GM21717 (cell line): ENCODE measurements at regions not wholly inside any gene's neighbourhood (a gene's known extent, or its start where the extent isn't known, plus 50 kb on each side); places are given as distances from the start of the nearest gene placed in this dataset.
"Not testable (repeated sequence)": the region's sequence is repeated elsewhere in the genome, so short reads cannot be mapped to it uniquely, and the experiment has no call there.

Experiments used
- ATAC-seq: cut with Tn5 transposase; IDR thresholded peaks from one replicate; pipeline ENCODE4 v1.9.1; 2021; ENCODE audit warnings: mild to moderate bottlenecking, moderate library complexity; ENCODE audit not compliant: unreplicated experiment

DNA sequence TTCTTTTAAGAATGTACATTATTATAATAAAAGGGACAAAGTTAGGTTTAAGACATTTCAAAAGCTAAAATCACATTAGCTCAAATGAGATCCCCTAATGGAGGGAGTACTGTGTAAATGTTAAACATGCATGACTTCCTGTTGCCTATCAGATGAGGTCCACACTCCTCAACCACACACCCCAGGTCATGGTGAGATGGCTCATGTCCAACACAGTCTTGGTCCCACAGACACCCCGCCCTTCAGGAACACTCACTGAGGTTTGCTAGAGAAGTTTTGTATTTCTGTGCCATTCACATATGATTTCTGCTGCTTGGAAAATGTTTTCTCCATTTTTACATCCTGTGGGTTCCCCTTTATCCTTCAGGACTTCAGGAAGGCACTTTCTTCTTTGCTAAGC is 491.0 kb downstream of the SOX11 start:
- no peak for ATAC-seq

DNA sequence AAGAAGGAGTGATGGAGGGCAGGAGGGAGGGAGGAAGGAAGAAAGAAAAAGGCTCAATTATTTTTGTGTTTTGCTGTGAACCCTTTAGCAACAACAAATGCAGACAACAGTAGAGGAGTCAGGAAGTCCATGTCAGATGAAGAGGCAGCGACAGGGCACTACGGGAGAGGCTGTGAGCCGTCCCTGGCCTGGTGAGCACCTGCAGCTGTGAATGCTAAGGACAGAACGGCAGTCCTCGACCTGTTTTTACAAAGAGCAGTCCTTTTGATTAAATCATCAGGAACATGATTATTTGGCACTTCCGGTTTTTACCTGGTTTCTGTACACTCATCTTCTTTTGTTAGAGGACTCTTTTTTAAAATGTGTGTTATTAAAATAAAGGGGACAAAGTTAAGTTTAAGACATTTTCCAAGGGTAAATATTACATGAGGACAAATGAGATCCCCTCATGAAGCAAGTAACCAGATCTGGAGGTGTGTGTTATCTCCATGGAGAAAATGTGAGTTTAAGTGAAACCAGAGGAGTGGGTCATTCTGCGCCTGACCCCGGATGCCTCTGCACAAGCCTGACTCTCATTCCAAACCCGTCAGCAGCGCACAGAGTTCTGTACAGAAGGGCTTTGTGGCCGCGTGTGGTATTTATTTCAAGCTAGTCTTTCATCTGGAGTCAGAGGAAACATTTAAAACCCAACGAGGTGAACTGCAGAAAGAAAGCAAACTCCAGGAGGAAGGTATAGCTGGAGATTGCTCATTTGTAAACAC is 492.5 kb downstream of the SOX11 start:
- ATAC-seq, result no peak

DNA sequence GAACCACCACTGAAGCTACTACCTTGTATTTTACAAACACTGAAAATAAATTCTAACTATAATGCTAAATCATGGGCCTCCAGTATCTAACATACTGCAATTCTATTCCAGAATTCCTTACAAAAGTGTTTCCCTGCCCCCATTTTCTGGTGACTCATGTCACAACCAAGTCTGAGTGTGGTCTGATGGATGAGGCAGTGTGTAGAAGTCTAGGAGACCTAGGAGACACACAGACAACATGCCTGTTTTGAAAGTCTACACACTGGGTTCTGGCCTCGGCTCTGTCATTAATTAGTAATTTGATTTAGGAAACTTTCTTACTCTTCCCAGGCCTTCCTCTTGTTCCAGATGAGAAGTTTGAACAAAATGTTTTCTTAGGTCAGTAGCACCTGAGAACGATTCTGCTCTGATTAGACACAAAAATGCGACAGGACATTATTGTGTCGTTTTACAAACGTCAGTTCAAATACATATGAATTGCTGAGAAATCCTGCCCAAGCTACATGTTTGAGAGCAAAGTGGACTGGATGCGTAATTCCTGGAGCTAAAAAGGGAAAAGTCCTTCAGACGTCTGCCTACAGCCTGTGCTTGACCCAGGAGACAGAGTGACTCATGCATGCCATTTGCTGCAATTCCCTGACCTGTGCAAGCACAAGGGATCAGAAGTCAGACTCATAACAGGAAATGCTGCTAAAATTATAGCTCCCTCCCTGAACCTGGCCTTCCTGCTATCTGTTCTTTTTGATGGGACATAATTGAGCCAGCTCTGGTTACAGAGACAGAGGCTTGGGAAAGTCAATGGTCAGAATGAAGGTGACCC is 494.4 kb downstream of the SOX11 start:
- no peak for ATAC-seq

DNA sequence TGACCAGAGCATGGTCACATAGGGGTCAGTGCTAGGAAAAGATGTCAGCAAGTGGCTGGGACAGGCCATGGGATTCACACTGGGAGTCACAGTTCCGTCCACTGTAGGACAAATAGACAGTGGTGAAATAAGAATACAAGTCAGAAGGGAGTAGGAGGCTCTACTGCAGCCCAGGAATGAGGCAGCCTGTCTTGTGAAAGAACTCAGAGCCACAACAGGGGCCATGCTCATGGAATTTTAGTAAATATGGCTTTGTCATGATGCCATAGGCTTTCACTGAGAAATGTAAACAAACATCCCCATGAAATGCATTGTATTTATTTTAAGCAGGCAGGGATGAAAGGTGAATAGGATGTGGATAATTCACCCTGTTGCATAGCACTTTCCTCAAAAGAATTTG is 504.3 kb downstream of the SOX11 start:
- ATAC-seq, result no peak

DNA sequence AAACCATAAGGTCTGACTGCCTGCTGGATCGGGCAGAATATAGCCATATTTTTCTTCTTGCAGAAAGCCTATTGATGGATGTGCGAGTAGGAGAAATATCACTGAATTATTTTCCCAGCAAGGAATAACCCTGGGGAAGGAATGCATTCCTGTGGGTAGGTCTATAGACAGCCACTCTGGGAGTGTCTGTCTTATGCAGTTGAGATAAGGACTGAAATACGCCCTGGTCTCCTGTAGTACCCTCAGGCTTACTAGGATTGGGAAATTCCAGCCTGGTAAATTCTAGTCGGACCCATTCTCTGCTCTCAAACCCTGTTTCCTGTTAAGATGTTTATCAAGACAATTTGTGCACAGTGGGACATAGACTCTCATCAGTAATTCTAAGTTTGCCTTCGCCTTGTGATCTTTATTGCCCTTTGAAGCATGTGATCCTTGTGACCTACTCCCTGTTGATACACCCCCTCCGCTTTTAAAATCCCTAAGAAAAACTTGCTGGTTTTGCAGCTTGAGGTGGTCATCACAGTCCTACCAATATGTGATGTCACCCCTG is 506.3 kb downstream of the SOX11 start:
- ATAC-seq, result not testable (repeated sequence)

DNA sequence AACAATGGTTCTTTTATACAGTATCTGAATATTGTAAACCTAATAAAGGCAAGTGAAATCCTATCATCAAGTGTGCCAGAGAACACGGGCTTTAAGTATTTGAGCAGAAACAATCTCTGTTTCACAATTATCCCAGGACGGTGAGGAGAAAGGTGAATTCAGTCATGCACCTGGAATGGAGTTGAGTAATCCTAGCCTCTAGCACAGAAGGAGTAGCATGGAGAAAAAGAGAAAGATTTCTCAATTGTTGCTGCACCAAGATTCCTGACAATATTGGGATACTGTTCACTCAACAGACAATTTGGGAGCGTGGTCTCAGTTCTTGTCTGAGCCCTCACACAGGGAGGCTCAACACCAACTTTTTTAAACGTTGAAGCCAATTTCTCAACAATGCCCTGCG is 510.6 kb downstream of the SOX11 start:
- no peak for ATAC-seq

DNA sequence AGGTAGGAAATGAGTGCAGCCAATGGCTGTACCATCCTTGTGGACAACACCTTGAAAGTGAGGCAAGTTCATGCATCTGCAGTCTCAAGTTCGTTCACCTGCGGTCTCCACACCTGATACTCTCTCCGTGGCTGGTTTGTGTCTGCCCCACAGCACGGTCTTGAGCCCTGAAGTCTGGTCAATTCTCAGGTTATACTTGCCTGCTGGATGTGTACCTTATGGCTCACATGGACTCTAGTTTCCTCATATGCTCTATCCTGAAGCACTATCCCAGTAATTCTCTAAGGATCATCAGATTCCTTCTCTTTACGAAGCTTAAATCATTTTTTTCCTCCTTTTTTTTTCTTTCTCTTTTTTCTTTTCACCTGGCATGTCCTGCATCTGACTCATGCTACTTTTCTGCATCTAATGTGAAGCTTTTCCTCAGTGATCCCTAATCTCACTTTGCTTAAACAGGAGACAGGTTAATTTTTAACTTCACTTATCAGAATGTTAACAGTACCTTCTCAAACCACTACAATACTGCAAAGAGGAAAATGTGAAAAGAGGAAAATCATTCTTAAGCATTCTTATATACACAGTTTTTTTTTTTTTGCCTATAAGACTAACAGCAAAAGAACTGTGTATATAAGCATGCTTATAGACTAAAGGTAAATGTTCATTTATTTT is 511.2 kb downstream of the SOX11 start:
- no peak for ATAC-seq

DNA sequence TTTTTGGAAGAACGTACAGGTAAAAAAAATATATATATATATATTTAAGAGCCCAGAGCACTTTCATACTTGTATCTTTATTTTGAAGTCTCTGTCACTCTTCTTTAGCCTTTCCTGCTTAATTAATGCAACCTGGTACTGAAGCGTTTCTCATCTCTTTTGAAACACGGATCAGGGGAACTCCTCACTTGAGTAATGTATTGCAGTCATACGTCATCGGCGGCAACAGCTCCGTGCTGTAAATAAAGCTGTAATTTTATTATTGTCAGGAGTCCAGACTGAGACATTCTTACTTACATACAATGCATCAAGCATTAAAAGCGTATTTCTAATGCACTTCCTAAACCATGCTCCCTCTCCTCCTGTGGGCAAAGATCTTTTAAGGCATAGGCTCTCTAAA is 514.7 kb downstream of the SOX11 start:
- ATAC-seq, result no peak

DNA sequence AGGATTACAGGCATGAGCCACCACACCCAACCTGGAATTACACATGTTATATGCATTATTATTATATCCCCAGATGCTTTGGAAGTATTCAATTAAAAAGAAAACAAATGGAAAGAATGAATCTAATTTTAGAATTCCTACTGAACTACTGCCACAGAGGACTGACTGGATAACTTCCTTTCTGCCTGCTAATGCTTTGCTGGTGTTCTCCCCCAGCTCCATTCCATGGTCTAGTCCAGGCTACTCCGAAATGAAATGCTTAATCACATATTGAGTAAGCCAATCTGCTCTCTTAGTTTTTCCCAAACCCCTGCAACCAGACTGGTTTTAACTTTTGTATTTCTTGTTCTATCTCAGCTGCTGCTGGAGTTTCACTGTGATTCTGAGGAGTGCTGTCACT is 519.1 kb downstream of the SOX11 start:
- no peak for ATAC-seq

DNA sequence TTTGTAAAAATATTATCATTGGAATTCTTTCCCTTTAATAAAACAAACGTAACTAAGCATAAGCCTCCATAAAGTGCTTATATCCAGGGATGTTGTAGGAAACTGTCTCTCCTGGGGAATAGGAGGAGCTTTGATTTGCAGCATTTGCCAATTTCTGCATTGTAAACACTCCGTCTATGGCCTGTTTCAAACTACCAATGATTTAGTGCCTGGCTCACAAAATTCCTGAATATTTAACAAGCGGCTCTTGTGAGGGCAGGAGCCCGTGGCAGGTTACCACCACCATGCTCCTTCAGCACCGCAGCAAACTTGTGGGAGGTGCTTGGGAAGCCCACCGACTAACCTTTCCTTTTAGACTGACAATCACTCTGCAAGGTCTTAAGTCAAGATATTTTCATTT is 520.3 kb downstream of the SOX11 start:
- no peak for ATAC-seq

DNA sequence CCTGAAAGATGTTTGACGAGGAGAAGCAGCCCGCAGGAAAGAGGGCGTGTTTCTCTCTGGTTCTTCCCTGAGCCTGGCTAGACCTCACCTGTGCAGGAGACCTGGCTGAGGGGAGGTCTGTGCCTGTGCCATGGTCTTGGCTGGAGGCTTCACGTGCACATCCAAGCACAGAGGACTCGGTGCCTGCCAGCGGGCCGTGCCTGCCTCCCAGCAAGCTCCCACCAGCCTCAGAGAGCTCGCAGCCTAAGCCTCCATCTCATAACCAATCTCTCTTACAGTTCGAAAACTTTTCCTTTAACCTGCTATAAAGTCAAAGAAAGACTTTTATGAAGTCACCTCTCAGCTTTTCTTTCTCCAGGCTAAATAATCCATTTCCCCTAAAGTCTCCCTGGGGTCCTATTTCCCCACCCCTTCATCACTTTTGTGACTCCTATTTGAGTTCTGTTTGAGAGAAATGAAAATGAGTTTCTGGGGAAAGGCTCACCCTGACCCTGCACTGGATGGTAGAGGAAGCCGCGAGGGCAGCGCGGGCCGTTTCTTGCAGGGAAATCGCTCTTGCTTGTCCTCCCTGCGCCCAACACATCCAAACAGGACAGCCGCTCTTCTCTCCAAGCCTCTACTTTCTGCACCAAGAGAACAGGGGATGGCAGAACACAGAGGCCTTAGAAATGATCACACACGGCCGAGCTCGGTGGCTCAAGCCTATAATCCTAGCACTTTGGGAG is 521.0 kb downstream of the SOX11 start:
- ATAC-seq, result no peak

DNA sequence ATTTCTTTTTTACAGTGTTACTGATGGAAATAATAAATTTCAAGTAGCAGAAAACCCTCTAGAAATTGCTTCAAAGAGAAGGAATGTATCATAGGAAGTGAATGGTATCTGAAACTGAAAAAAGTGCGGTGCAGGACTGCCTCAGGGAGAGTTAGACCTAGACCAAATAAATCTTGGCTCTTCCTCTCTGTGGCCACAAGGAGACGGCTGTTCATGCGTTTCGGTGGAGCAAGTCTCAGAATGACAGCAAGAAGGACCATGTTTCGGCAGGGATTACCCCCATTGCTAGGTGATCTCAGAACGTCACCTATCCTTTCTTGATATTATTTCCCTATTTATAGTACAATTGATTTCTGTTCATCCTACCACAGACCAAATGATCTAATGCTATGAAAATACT is 522.3 kb downstream of the SOX11 start:
- ATAC-seq, result no peak

DNA sequence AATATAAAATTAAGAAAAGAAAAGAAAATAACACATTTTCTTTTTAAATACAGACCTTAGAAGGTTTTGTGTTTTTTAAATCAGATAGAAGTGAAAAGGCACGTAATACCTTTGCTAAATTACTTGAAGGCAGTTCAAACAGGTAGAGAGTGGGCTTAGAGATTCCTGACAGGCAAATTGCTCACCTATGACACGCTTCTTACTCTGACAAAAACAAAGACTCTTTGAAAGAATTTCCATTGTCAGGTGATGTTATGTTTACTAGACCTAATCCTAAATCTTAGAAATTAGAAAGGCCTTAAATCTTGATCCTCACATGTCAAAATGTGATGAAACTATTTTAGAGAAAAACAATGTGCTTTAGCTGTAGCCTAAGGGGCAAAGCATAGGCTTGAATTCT is 522.9 kb downstream of the SOX11 start:
- no peak for ATAC-seq

DNA sequence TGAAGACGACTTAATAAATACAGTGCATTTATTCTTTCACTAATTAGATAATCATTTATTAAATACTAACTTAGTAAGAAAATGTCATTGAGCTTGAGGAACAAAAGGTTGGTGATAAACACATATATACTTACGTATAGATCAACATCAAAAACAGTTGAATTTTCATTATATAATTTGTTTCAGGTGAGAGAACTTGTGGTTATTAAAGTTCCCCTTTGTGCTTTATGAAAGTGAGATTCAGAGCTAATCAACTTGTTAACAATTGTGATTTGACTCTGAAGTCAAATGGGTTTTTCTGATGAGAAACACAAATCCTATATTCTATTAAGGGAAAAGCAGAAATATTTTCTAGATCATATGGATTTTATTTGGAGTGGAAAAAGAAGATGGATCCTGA is 524.0 kb downstream of the SOX11 start:
- no peak for ATAC-seq

DNA sequence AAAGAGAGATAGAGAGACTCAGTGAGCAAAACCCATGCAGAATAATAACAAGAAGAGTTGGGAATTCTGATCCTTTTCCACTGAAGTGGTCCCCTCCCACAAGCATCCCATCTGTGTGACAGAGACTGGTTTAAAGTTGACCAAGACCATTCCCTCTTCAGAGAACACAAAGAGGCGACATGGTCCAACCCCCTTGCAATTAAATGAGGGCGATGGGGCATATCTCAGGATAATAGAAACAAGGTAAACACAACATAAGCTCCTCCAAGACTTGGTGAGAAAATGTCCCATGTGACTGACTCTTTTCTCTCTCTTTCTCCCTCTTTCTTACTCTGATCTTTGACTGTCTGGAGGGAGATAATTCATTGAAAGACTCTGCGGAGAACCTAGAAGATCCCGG is 526.7 kb downstream of the SOX11 start:
- ATAC-seq, result no peak

DNA sequence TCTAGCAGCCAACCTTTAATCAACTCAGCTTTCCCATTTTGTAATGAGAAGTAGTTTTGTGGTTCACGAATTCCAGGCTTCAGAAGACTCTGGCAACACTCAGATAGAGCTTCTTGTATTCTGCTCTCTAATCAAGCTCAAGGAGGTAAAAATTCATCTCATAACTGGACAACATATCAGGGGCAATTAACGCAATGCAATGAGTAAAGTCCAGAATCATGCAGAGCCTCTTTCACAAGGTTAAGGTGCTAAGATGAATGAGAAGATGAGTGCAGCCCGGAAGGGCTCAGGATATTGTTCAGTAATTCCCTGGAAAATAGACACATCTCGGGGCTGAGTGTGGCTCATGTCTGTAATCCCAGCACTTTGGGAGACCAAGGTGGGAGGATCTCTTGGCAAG is 527.7 kb downstream of the SOX11 start:
- ATAC-seq, result no peak

DNA sequence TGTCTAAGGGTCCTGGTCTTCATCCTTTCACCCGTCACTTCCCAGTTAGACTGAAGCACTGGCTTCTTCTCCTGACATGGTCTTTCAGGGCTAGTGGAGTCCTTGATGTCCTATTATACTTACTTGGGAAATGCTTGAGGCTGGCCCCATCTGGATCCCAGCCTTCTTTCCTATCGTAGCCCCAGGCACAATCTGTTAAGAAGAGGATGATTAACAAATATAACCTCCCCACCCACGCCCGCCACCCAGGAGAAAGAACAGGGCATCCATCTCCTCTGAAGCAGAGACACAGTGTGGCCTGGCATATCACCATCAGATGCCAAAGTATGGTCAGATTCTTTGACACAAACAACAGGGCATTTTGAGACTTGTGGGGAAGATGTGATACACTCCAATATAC is 530.1 kb downstream of the SOX11 start:
- ATAC-seq, result no peak

DNA sequence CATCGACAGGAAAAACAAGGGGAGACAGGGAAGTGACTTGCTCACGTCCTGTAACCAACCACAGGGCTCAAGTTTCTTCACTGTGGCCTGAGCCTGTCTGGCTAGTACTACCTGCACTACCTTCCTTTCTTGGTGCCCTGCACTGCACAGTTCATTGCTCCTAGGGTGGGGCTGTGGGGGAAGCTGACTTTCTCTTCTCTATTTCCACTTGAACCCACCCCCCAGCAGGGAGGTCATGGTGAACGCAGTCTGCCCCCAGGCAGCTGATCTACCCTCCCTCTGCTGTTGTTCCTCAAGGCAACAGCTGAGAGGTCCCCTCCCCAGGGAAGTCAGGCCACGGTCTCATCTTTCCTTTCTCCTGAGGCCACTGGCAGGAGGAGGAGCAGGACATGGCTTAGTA is 532.1 kb downstream of the SOX11 start:
- no peak for ATAC-seq

DNA sequence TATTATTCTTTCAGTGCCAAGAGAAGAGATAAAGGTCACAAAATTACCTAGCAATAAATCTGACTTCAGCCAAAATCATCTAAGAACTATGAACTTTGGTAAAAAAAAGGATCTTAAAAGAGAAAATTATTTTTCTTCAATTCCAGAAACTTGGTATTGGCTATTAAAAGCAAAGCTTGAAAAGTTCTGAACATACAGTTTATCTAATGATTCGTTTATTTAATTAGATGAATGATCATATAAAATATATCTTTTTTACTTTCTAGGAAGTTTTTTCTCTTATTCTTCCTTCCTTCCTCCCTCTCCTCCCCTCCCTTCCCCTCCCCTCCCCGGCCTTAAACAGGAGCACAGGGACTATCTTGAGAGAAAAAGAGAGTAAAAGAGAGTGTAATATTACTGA is 536.1 kb downstream of the SOX11 start:
- no peak for ATAC-seq

DNA sequence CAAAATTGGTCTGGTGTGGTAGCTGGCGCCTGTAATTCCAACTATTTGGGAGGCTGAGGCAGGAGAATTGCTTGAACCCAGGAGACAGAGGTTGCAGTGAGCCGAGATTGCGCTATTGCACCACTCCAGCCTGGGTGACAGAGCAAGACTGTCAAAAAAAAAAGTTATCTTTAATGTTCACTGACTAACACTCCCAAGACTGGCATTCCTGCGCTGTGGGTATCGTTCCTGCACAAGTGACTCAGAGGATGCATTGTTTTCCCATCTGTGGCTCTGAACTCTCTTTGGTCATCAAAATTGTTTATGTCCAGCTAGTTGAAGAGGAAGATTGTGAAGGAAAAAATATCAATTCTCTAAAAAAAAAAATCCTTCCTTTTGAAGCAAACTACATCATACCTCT is 539.0 kb downstream of the SOX11 start:
- ATAC-seq, result no peak

DNA sequence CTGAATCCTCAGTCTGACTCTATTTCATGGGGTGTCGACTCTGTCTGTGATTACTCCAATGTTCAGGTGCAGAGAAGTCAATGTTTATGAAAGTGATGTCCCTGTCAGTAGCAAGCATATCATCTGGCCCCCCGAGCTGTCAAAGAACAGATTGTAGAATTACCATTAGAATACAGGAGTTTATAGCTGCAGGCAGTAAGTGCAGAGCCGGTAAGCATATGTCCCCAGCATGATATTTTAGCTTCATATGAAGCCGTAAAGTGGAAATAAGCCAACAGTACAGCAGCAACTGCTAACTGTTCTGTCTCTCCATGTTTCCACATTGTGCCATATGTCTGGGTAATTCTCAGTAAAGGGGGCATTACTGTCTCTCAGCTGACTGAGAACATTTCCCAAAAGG is 541.8 kb downstream of the SOX11 start:
- ATAC-seq, result no peak
